Endothelial cell (in vitro differentiated cells): ENCODE measurements at regions not wholly inside any gene's neighbourhood (a gene's known extent, or its start where the extent isn't known, plus 50 kb on each side); places are given as distances from the start of the nearest gene placed in this dataset.
A peak's percentile ranks its signal among the peaks of the same experiment; 100 is the strongest.

ENCODE experiments used
- DNase-seq: peaks from one replicate; pipeline ENCODE4 v3.0.0; 2021; ENCODE audit warnings: low spot score
- H3K27ac Mint-ChIP-seq: one replicate; pipeline ENCODE4 v1.8.0; 2021; ENCODE audit warnings: mixed read lengths, inconsistent platforms; ENCODE audit not compliant: unreplicated experiment
- H3K27me3 Mint-ChIP-seq: one replicate; pipeline ENCODE4 v1.8.0; 2021; ENCODE audit warnings: mild to moderate bottlenecking, moderate library complexity, mixed read lengths, inconsistent platforms; ENCODE audit not compliant: unreplicated experiment
- H3K36me3 Mint-ChIP-seq: one replicate; pipeline ENCODE4 v1.8.0; 2021; ENCODE audit warnings: mild to moderate bottlenecking, low read depth, mixed read lengths, inconsistent platforms; ENCODE audit not compliant: unreplicated experiment
- H3K4me1 Mint-ChIP-seq: one replicate; pipeline ENCODE4 v1.8.0; 2021; ENCODE audit warnings: mild to moderate bottlenecking, mixed read lengths, inconsistent platforms; ENCODE audit not compliant: unreplicated experiment
- H3K4me3 Mint-ChIP-seq: one replicate; pipeline ENCODE4 v1.8.0; 2021; ENCODE audit warnings: mild to moderate bottlenecking, mixed read lengths, inconsistent platforms; ENCODE audit not compliant: unreplicated experiment
- H3K9me3 Mint-ChIP-seq: one replicate; pipeline ENCODE4 v1.8.0; 2021; ENCODE audit warnings: mixed read lengths, inconsistent platforms; ENCODE audit not compliant: unreplicated experiment
- CTCF ChIP-seq: fragments of 200-600 bp; sonication (generic); IDR thresholded peaks from one replicate; pipeline ENCODE4 v1.5.0; 2021; ENCODE audit warnings: antibody characterized with exemption; ENCODE audit not compliant: unreplicated experiment

- Mint-ChIP-seq H3K27ac (no peak overlapping the region), H3K27me3 (peaks cover 1% of the 10 kb centered on the region), H3K36me3 (peaks cover 7% of the 10 kb centered on the region), H3K4me1 (peaks cover 10% of the 10 kb centered on the region), H3K4me3 (no peak overlapping the region), H3K9me3 (no peaks in the 10 kb centered on the region)
- DNase-seq, result no peak
- TF ChIP-seq CTCF, result no peak
Measured at GRCh38 chr15:62338497-62338896, 173.4 kb upstream of the C2CD4B start.

- no peaks in the 10 kb centered on the region for H3K9me3 Mint-ChIP-seq
- peaks cover 20% of the 10 kb centered on the region for H3K4me1 Mint-ChIP-seq
- H3K27me3 Mint-ChIP-seq, result peaks cover 5% of the 10 kb centered on the region
- no peak overlapping the region for H3K27ac Mint-ChIP-seq
- no peak for DNase-seq
- H3K36me3 Mint-ChIP-seq, result no peaks in the 10 kb centered on the region
- no peak for TF ChIP-seq CTCF
- no peak overlapping the region for H3K4me3 Mint-ChIP-seq
Measured at GRCh38 chr15:62342959-62343358, 177.9 kb upstream of the C2CD4B start.

GRCh38 chr15:62343397-62343796 is 178.3 kb upstream of the C2CD4B start:
- Mint-ChIP-seq H3K9me3 (no peaks in the 10 kb centered on the region), H3K4me3 (no peak overlapping the region), H3K4me1 (peaks cover 23% of the 10 kb centered on the region), H3K36me3 (no peaks in the 10 kb centered on the region), H3K27ac (no peak overlapping the region), H3K27me3 (peaks cover 5% of the 10 kb centered on the region)
- no peak for DNase-seq
- TF ChIP-seq CTCF, result no peak

GRCh38 chr15:62344806-62345539 is 179.9 kb upstream of the C2CD4B start:
- Mint-ChIP-seq H3K9me3 (no peaks in the 10 kb centered on the region), H3K4me3 (peak overlapping the region; percentile 79), H3K36me3 (no peaks in the 10 kb centered on the region), H3K4me1 (peaks cover 29% of the 10 kb centered on the region), H3K27ac (no peak overlapping the region), H3K27me3 (peaks cover 5% of the 10 kb centered on the region)
- peak; percentile 80 for TF ChIP-seq CTCF
- peak; percentile 30 for DNase-seq

- TF ChIP-seq CTCF, result no peak
- H3K27ac Mint-ChIP-seq, result no peak overlapping the region
- H3K4me1 Mint-ChIP-seq, result peaks cover 30% of the 10 kb centered on the region
- DNase-seq, result no peak
- peaks cover 3% of the 10 kb centered on the region for H3K27me3 Mint-ChIP-seq
- no peak overlapping the region for H3K4me3 Mint-ChIP-seq
- H3K9me3 Mint-ChIP-seq, result no peaks in the 10 kb centered on the region
- H3K36me3 Mint-ChIP-seq, result no peaks in the 10 kb centered on the region
Measured at GRCh38 chr15:62346168-62346567, 181.1 kb upstream of the C2CD4B start.
